ENCODE measurements at regions not wholly inside any gene's neighbourhood (a gene's known extent, or its start where the extent isn't known, plus 50 kb on each side); places are given as distances from the start of the nearest gene placed in this dataset.
"Not testable (repeated sequence)": the region's sequence is repeated elsewhere in the genome, so short reads cannot be mapped to it uniquely, and the experiment has no call there.

DNA sequence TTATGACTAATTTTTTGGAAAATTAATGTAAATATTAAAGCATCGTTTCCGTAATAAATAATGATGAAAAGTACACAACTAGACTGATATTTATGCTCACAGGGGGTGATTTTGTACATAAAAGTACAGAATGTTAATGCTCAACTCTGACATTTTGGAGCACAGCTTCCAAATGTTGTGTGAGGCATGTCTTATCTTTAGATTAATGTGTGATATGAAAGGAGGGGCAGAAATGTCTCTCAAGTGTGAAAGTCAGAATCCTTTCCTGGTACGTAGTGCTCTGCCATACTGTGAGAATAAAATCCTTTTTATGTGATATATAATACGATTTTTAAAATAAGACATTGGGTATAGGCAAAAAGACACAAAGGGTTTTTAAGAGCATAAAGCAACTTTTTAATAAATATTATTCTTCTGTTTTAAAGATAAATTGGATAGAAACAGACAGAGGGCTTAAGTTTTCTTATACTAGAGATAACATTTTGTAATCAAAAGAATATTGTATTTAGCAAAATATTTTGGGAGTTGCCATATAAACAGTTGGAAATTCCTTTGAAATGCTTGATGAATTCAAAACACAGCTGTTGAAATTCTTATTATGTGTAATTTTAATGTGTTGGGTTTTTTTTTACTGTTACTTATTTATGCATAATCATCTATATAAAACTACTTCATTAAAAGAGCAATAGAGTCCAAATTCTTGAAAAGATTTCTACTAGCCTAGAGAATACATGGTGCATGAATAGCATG, 389.7 kb downstream of the RAP2B start:
- DNase-seq (ENCODE audit: low read depth in 2 of 2): no peak

- no peak for DNase-seq (ENCODE audit: low read depth in 2 of 2)
Observed at GRCh38 chr3:153552887-153553604, 391.0 kb downstream of the RAP2B start.

GRCh38 chr3:153553605-153553945, 391.5 kb downstream of the RAP2B start:
- no peak for DNase-seq (ENCODE audit: low read depth in 2 of 2)

DNA sequence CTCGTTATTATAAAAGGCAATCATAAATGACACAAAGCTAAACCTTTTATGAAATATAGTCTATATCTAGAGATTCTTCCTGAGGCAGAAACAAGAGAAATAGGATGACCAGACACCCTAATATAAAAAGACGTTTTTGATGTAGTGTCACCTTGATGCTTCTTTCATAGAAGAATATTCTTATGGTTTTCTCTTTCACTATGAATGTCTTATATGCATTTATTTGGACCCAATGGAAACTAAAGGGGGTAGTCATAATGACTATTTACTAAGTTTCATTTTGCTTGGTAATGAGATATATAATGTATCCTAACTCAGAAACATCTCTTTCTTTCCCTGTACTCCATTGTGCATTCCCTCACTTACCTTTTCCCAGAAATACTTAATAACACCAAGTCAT, 393.9 kb downstream of the RAP2B start:
- no peak for DNase-seq (ENCODE audit: low read depth in 2 of 2)

GRCh38 chr3:153559366-153559765, 397.3 kb downstream of the RAP2B start:
- DNase-seq (ENCODE audit: low read depth in 2 of 2): not testable (repeated sequence)

DNA sequence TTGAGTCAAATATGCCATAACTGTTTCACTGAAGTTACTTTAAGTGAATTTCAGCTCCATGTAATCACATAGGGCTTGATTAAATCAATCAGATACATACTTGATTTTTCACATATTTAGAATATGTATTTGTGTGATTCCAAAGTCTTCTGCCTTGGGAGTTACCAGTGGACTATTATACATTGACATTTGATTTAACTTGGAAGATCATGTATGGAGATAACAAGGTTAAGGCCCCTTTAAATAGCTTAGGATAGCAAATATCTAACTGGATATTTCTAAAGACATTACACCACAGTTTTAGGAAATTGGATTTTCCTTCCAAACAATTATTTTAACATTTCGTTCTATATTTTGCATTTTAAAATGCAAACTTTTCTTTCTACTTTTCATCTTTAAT, 405.0 kb downstream of the RAP2B start:
- no peak for DNase-seq (ENCODE audit: low read depth in 2 of 2)

GRCh38 chr3:153567556-153567955, 405.5 kb downstream of the RAP2B start:
- DNase-seq (ENCODE audit: low read depth in 2 of 2): no peak

- DNase-seq (ENCODE audit: low read depth in 2 of 2): not testable (repeated sequence)
Observed at GRCh38 chr3:153570481-153570880, 408.5 kb downstream of the RAP2B start.

GRCh38 chr3:153572165-153572564, 410.1 kb downstream of the RAP2B start:
- no peak for DNase-seq (ENCODE audit: low read depth in 2 of 2)

DNA sequence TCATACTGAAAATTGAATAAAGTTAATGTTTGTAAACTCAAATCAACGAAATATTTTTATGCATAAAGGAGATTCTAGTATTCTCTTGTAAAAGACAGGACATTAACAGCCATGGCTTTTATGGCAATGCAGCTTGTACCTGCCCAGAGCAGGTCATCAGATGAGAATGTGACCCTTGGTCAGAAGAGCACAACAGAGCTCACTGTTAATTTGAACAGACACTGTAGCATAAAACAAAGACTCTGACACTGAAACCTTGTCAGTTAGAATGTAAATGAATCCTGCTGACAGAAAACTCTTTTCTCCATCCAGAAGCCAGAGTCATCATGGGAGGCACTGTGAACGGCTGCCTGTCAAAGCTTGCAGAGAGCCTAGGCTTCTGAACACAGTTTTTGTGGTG, 410.6 kb downstream of the RAP2B start:
- DNase-seq (ENCODE audit: low read depth in 2 of 2): no peak

- DNase-seq (ENCODE audit: low read depth in 2 of 2): no peak
Observed at GRCh38 chr3:153573481-153573880, 411.5 kb downstream of the RAP2B start.

GRCh38 chr3:153574445-153574844, 412.4 kb downstream of the RAP2B start:
- no peak for DNase-seq (ENCODE audit: low read depth in 2 of 2)

GRCh38 chr3:153577059-153577736, 415.2 kb downstream of the RAP2B start:
- no peak for DNase-seq (ENCODE audit: low read depth in 2 of 2)

DNA sequence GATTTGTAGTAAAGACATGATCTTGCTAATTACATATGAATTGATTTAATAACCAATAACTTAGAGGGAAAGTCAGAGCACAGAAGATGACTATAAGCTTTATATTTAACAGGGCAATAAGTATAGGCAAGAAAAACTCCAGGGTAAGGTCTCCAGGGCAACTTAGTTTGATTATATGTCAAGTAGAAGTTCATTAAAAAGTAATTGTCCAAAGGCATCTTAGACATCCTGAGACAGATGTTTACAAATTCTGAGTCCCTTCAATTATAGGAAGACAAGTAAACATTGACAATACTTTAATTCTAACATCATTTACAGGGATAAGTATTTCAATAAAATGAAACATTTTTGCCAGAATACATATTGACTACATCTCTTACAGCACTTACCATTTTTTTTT, 416.0 kb downstream of the RAP2B start:
- DNase-seq (ENCODE audit: low read depth in 2 of 2): no peak

DNA sequence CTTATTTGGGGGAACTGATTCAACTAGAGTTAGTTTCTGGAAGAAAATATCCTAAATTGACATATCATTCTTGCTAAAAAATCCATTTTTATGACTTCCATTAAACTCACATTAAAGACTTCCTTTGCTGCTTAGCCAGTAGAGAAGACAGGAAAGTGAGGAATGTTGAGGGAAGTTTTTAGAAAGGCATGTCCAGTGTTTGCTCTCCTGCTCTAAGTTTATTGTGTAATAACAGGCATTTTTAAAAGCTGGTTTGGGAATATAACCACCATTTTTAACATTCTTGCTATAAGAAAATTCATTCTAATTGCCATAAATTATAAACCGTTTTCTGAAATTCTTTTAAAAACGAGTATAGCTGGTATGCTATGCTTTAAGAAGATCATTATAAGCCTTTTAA, 428.0 kb downstream of the RAP2B start:
- no peak for DNase-seq (ENCODE audit: low read depth in 2 of 2)

DNA sequence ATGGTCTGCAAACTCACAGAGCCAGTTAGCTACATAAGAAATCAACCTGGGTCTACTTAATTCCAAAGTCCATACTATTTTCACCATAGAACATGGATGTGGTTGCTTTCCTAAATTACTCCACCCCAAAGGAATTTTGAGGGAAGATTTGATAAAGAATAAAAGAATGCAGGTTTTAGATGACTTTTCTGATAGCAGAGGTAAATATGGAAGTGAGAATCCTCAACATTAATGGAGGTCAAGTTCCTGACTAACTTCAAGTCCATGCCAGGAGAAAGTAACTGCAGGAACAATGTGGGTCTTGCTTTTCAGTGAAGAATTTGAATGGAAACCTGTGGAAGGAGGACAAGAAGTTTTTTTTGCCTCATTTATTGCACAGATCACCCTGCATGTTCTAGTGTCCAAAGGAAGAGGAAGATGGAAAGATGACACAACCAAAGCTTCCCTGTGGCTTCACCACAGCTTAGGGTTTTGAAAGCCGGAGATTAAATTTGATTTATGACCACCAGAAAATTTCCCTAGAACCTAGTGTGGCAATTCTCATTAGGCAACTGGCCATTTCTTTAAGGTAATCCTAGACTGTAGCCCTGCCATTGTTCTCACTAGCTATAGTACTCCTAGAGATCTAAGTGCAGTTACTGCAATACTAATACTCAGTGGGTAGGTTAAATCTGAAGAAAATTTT, 429.7 kb downstream of the RAP2B start:
- no peak for DNase-seq (ENCODE audit: low read depth in 2 of 2)

GRCh38 chr3:153595186-153595815, 433.3 kb downstream of the RAP2B start:
- DNase-seq (ENCODE audit: low read depth in 2 of 2): no peak

DNA sequence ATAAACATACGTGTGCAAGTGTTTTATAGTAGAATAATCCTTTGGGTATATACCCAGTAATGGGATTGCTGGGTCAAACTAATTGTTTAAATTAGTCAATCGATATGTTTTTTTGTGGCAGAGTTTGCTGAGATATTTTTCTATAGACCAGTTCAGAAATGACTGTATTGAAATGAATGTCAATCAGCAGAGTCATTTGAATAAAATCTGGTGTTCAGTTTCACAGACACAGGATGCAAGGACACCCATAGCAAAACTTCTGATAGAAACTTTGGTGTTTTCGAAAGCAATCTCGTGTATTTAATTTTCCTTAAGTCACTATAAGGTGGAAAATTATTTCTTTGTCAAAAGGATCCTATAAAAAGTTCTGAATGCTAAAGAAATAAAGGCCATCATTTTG, 434.4 kb downstream of the RAP2B start:
- no peak for DNase-seq (ENCODE audit: low read depth in 2 of 2)

DNA sequence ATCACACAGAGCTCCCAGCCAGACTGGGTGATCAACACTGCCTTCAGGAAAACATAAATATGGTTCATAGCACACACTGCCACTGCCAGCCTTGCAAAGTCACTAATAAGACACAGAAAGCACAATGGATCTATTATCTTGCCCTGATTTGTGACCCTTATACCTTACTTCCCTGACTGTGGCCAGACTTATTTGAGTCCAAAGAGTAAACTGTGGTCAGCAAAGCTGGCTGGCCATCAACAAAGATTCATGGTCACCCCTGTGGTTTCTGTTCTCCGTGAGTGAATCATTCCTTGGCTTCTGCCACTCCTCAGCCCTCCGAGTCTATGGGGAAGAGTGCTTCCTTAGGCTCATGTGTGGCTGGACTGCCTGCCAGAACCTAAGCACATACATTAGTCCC, 437.7 kb downstream of the RAP2B start:
- DNase-seq (ENCODE audit: low read depth in 2 of 2): no peak

DNA sequence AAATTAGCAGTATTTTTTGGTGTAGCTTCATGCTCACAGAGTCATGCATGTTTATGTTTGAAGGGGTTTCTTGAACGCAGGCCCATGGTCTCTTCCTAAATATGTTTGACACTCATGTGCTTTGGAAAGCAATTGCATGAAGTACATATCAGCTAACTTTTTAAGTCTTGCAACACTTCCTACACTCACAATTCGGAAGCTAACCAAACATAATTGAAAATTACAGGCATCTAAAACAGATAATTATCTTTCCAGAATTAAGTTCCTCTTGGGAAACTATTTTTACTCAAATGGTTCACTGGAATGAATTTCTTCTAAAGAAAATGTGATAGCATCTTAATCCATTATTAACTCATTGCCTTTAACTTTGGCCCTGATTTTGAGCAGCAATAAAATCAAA, 438.9 kb downstream of the RAP2B start:
- no peak for DNase-seq (ENCODE audit: low read depth in 2 of 2)

GRCh38 chr3:153601374-153601853, 439.4 kb downstream of the RAP2B start:
- no peak for DNase-seq (ENCODE audit: low read depth in 2 of 2)

GRCh38 chr3:153602801-153603200, 440.8 kb downstream of the RAP2B start:
- DNase-seq (ENCODE audit: low read depth in 2 of 2): no peak
